GM20000 (cell line): ENCODE measurements at regions not wholly inside any gene's neighbourhood (a gene's known extent, or its start where the extent isn't known, plus 50 kb on each side); places are given as distances from the start of the nearest gene placed in this dataset.

Source experiments
- DNase-seq: peaks from one replicate; pipeline ENCODE4 v3.0.0; 2012; ENCODE audit warnings: low spot score
- TF ChIP-seq, protein P1 (sequence below): IDR thresholded peaks from 2 replicates; pipeline ENCODE4 v1.5.1; 2012; ENCODE audit warnings: mild to moderate bottlenecking, control low read depth; ENCODE audit errors: extremely low read depth, missing control alignments

GRCh38 chr3:94314218-94314883, 251.5 kb downstream of the NSUN3 start:
- no peak for DNase-seq
- TF ChIP-seq, protein P1, sequence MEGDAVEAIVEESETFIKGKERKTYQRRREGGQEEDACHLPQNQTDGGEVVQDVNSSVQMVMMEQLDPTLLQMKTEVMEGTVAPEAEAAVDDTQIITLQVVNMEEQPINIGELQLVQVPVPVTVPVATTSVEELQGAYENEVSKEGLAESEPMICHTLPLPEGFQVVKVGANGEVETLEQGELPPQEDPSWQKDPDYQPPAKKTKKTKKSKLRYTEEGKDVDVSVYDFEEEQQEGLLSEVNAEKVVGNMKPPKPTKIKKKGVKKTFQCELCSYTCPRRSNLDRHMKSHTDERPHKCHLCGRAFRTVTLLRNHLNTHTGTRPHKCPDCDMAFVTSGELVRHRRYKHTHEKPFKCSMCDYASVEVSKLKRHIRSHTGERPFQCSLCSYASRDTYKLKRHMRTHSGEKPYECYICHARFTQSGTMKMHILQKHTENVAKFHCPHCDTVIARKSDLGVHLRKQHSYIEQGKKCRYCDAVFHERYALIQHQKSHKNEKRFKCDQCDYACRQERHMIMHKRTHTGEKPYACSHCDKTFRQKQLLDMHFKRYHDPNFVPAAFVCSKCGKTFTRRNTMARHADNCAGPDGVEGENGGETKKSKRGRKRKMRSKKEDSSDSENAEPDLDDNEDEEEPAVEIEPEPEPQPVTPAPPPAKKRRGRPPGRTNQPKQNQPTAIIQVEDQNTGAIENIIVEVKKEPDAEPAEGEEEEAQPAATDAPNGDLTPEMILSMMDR, result no peak

DNA sequence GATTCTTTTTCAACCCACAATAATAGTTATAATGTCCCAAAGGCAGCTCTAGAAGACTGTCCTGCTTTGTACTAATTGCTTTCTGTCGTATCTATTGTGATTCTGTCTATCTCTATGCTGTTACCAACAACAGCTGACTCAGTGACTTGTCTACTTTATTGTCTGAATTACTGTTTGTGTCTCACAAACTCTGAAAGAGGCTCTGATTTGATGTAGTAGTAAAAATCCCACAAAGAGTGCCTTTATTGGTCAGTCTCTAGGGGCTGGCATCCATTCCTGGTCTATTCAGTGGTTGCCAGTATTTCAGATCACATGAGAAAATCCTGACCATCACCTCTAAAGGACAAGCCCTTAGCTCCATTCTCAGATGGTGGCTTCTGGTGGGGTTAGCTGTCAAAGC, 254.2 kb downstream of the NSUN3 start:
- TF ChIP-seq, protein P1, result no peak
- no peak for DNase-seq

DNA sequence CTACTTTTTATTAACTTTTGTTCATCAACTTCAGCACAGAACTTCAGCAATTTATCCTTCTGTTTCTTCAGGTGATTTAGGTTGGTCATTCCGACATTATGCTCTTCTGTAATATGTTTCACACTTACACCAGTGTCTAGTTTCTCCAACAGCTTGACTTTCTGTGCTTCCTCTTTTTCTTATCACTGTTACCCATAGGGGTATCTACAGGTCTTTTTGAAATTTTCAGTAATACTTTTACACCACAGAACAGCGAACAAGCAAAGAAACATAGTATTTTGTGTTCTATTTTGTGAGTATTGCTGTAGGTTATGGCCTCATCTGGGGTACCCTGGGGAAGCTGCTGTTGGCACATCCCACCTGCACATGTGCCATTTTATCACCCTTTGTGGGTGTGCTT, 260.7 kb downstream of the NSUN3 start:
- TF ChIP-seq, protein P1, result no peak
- DNase-seq, result no peak

GRCh38 chr3:94331831-94332230, 269.0 kb downstream of the NSUN3 start:
- TF ChIP-seq, protein P1, result no peak
- DNase-seq, result no peak

DNA sequence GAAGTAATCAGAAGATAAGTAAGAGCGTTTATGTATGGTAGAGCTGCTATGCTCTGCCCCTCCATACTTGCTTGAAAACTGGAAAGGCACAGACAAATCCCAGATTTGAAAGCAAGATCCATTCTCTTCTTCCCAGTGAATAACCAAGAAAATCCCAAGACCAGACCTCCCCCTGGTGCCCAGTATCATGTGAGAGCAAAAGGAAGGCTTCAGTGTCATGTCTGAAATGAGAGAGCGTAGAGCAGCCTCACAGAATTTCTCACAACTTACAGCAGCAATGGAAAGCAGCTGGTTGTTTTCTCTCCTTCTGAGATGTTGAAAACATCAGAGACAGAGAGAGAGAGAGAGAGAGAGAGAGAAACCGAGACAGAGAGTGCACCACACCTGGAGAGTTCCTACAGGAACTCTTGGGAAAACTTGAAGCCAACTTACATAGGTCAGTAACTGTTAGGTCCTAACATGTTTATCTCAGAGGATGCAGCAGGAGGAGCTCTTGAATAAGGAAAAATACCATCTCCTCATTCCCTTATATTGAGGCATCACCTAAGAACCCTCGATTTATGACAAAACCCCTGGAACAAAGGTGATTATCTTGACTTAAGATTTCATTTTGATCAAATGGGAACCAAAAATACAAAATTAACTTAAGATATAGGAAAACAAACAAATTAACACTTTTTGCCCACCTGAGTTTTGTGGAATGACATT, 273.3 kb downstream of the NSUN3 start:
- DNase-seq, result peak; percentile 4
- TF ChIP-seq, protein P1, result no peak

DNA sequence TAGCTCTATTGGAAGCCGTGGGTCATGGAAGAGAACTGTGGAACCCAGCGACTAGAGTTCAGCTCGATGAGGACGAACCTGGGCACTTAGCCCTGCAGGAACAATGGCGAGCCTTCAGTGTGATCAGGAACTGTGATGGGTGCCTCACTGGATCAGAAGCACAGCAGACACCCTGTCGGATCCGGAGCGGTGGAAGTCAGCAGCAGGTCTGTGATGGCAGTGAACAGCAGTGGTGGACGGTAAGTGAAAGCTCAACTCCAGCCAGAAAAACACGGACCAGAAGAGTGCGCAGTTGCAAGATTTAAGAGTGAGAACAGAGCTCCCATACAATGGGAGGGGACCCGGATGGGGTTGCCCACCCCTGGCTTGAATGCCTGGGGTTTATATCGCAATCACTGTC, 282.2 kb downstream of the NSUN3 start:
- DNase-seq, result no peak
- TF ChIP-seq, protein P1, result no peak

DNA sequence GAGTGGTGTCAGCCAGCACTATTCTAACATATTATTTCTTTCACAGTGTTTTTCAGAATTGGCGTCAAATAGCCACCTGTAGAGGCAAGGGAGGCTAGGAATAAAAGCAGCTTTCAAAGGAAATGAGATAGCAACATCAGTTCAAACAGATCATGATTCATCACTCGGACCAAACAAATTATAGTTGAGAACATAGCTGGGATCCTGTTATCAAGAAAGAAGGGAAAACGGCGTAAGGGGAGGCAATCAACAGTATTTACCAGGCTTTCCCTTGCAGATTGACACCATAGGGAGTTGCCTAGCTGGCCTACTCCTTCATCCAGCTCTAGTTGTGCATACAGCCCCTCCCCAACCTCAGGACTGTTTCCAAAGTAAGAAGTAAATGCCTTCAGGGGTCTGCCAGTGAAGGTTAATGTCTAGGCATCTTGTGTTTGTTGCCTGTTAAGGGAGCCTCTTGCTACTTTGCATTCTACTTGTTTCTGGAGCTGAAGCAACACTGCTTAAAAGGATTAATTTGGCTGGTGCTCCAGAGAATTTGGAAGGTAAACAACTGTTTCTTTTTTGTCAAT, 286.5 kb downstream of the NSUN3 start:
- no peak for DNase-seq
- TF ChIP-seq, protein P1, result no peak
